KOPT-K1 (cell line): ENCODE measurements at regions not wholly inside any gene's neighbourhood (a gene's known extent, or its start where the extent isn't known, plus 50 kb on each side); places are given as distances from the start of the nearest gene placed in this dataset.

Source experiments
- H3K27ac ChIP-seq: fragments of 200-600 bp; sonication (generic); 2 replicates; pipeline ENCODE4 v1.5.1; 2016; ENCODE audit warnings: antibody characterized with exemption, mild to moderate bottlenecking, low read depth, low read length; ENCODE audit not compliant: poor library complexity, severe bottlenecking
- H3K36me3 ChIP-seq: fragments of 200-600 bp; sonication (generic); 2 replicates; pipeline ENCODE4 v1.5.1; 2017; ENCODE audit warnings: antibody characterized with exemption, mild to moderate bottlenecking, low read length, moderate library complexity; ENCODE audit not compliant: insufficient read depth
- H3K9me3 ChIP-seq: fragments of 200-600 bp; sonication (generic); 2 replicates; pipeline ENCODE4 v1.5.1; 2017; ENCODE audit warnings: antibody characterized with exemption, low read length, mild to moderate bottlenecking; ENCODE audit not compliant: insufficient read depth, poor library complexity, severe bottlenecking

GRCh38 chr16:74092336-74092735 is 204.3 kb upstream of the PSMD7 start:
- Histone ChIP-seq H3K27ac (no peak overlapping the region), H3K9me3 (no peaks in the 10 kb centered on the region), H3K36me3 (no peaks in the 10 kb centered on the region)

GRCh38 chr16:74090871-74091270 is 205.7 kb upstream of the PSMD7 start:
- Histone ChIP-seq H3K27ac (no peak overlapping the region), H3K36me3 (no peaks in the 10 kb centered on the region), H3K9me3 (no peaks in the 10 kb centered on the region)

GRCh38 chr16:74083541-74083940 is 213.1 kb upstream of the PSMD7 start:
- no peaks in the 10 kb centered on the region for H3K9me3 ChIP-seq
- H3K27ac ChIP-seq: no peak overlapping the region
- no peaks in the 10 kb centered on the region for H3K36me3 ChIP-seq

GRCh38 chr16:74080311-74080710 is 216.3 kb upstream of the PSMD7 start:
- Histone ChIP-seq H3K27ac (no peak overlapping the region), H3K9me3 (peaks cover 7% of the 10 kb centered on the region), H3K36me3 (no peaks in the 10 kb centered on the region)

- H3K36me3 ChIP-seq: no peaks in the 10 kb centered on the region
Measured at GRCh38 chr16:74079232-74079586, 217.4 kb upstream of the PSMD7 start.

GRCh38 chr16:74078511-74079231 is 217.9 kb upstream of the PSMD7 start:
- Histone ChIP-seq H3K27ac (no peak overlapping the region), H3K9me3 (peaks cover 14% of the 10 kb centered on the region), H3K36me3 (no peaks in the 10 kb centered on the region)

More at GRCh38 chr16:74079232-74079586, 217.4 kb upstream of the PSMD7 start:
- H3K9me3 ChIP-seq: peaks cover 14% of the 10 kb centered on the region
- H3K27ac ChIP-seq: no peak overlapping the region

- no peaks in the 10 kb centered on the region for H3K36me3 ChIP-seq
- H3K27ac ChIP-seq: no peak overlapping the region
- peaks cover 14% of the 10 kb centered on the region for H3K9me3 ChIP-seq
Measured at GRCh38 chr16:74076568-74076967, 220.0 kb upstream of the PSMD7 start.

GRCh38 chr16:74075393-74075792 is 221.2 kb upstream of the PSMD7 start:
- Histone ChIP-seq H3K9me3 (peaks cover 14% of the 10 kb centered on the region), H3K36me3 (no peaks in the 10 kb centered on the region), H3K27ac (no peak overlapping the region)

- no peak overlapping the region for H3K27ac ChIP-seq
- H3K36me3 ChIP-seq: no peaks in the 10 kb centered on the region
- H3K9me3 ChIP-seq: peaks cover 14% of the 10 kb centered on the region
Measured at GRCh38 chr16:74073456-74073855, 223.2 kb upstream of the PSMD7 start.

GRCh38 chr16:74071996-74072535 is 224.5 kb upstream of the PSMD7 start:
- Histone ChIP-seq H3K27ac (no peak overlapping the region), H3K36me3 (no peaks in the 10 kb centered on the region), H3K9me3 (peaks cover 14% of the 10 kb centered on the region)

GRCh38 chr16:74070237-74070636 is 226.4 kb upstream of the PSMD7 start:
- Histone ChIP-seq H3K27ac (no peak overlapping the region), H3K36me3 (no peaks in the 10 kb centered on the region), H3K9me3 (peaks cover 6% of the 10 kb centered on the region)

- Histone ChIP-seq H3K9me3 (peaks cover 1% of the 10 kb centered on the region), H3K36me3 (no peaks in the 10 kb centered on the region), H3K27ac (no peak overlapping the region)
Measured at GRCh38 chr16:74064120-74064735, 232.4 kb upstream of the PSMD7 start.

GRCh38 chr16:74053826-74054225 is 242.8 kb upstream of the PSMD7 start:
- H3K27ac ChIP-seq: peak overlapping the region; percentile 69
- peaks cover 45% of the 10 kb centered on the region for H3K9me3 ChIP-seq
- H3K36me3 ChIP-seq: no peaks in the 10 kb centered on the region

GRCh38 chr16:74053312-74053711 is 243.3 kb upstream of the PSMD7 start:
- Histone ChIP-seq H3K36me3 (no peaks in the 10 kb centered on the region), H3K27ac (peak overlapping the region; percentile 69)

GRCh38 chr16:74052016-74052415 is 244.6 kb upstream of the PSMD7 start:
- Histone ChIP-seq H3K27ac (no peak overlapping the region), H3K9me3 (peaks cover 33% of the 10 kb centered on the region), H3K36me3 (no peaks in the 10 kb centered on the region)

More at GRCh38 chr16:74053312-74053711, 243.3 kb upstream of the PSMD7 start:
- peaks cover 40% of the 10 kb centered on the region for H3K9me3 ChIP-seq

- no peak overlapping the region for H3K27ac ChIP-seq
- H3K9me3 ChIP-seq: peaks cover 16% of the 10 kb centered on the region
- H3K36me3 ChIP-seq: no peaks in the 10 kb centered on the region
Measured at GRCh38 chr16:74049027-74049426, 247.6 kb upstream of the PSMD7 start.
